ENCODE measurements at regions not wholly inside any gene's neighbourhood (a gene's known extent, or its start where the extent isn't known, plus 50 kb on each side); places are given as distances from the start of the nearest gene placed in this dataset.

- TF ChIP-seq CTCF (IDR thresholded peaks at IDR 0.05; ENCODE audit: poor library complexity) (no peak), EZH2phosphoT487 (IDR thresholded peaks at IDR 0.05; ENCODE audit: low read depth, severe bottlenecking, unreplicated experiment) (no peak), EZH2 (IDR thresholded peaks at IDR 0.05; ENCODE audit: borderline replicate concordance) (no peak)
Observed at GRCh38 chr11:103650330-103650729, 386.1 kb upstream of the DDI1 start.
